CD14-positive monocyte (primary cell): ENCODE measurements at regions not wholly inside any gene's neighbourhood (a gene's known extent, or its start where the extent isn't known, plus 50 kb on each side); places are given as distances from the start of the nearest gene placed in this dataset.

Experiments used
- DNase-seq, 3 donors: peaks; one replicate each; pipeline ENCODE4 v3.0.0-alpha.2; 2011 to 2022
- H2AFZ ChIP-seq: 2 replicates; pipeline ENCODE4 v1.6.0; 2012; ENCODE audit warnings: mild to moderate bottlenecking, low read depth, low read length, inconsistent platforms; ENCODE audit not compliant: insufficient read depth, poor library complexity, severe bottlenecking
- H3K27ac ChIP-seq, 2 donors: 1 replicate in 1 of 2; 2 replicates in 1 of 2; pipeline ENCODE4 v1.5.1; 2012 to 2013; ENCODE audit warnings: low read length in 2 of 2, control low read depth in 1 of 2, inconsistent platforms in 1 of 2, low read depth in 1 of 2, mild to moderate bottlenecking in 1 of 2
- H3K27me3 ChIP-seq, 2 donors: one replicate each; pipeline versions ENCODE4 v1.6.0 to v1.6.1; 2011 to 2013; ENCODE audit warnings: low read length in 2 of 2; ENCODE audit not compliant: control insufficient read depth in 2 of 2, insufficient read depth in 2 of 2
- H3K36me3 ChIP-seq, 2 donors: replicated peaks in 1 of 2; 1 replicate in 1 of 2; 2 replicates in 1 of 2; pipeline versions ENCODE4 v1.5.1 to v1.6.1; 2012 to 2013; ENCODE audit warnings: low read length in 2 of 2, control low read depth in 1 of 2, inconsistent platforms in 1 of 2, mild to moderate bottlenecking in 1 of 2; ENCODE audit not compliant: insufficient read depth in 2 of 2, control insufficient read depth in 1 of 2
- H3K4me1 ChIP-seq, 2 donors: 1 replicate in 1 of 2; 2 replicates in 1 of 2; pipeline versions ENCODE4 v1.5.1 to v1.6.1; 2012 to 2013; ENCODE audit warnings: low read length in 2 of 2, control low read depth in 1 of 2, inconsistent platforms in 1 of 2, mild to moderate bottlenecking in 1 of 2, moderate library complexity in 1 of 2; ENCODE audit not compliant: insufficient read depth in 2 of 2, control insufficient read depth in 1 of 2
- H3K4me2 ChIP-seq: replicated peaks from 2 replicates; pipeline ENCODE3; 2012; ENCODE audit warnings: low read length, moderate library complexity, mild to moderate bottlenecking; ENCODE audit not compliant: poor library complexity, severe bottlenecking; ENCODE audit errors: extremely low read depth
- H3K4me3 ChIP-seq, 3 experiments: fragments of 200-600 bp in 1 of 3; sonication (generic) in 1 of 3; replicated peaks in 1 of 3; 1 replicate in 2 of 3; 2 replicates in 1 of 3; pipeline ENCODE4 v1.5.1; 2011 to 2013; ENCODE audit warnings: low read length in 3 of 3, mild to moderate bottlenecking in 3 of 3, control low read depth in 2 of 3, low read depth in 2 of 3, inconsistent platforms in 1 of 3, moderate library complexity in 1 of 3
- H3K79me2 ChIP-seq: 2 replicates; pipeline ENCODE4 v1.6.0; 2012; ENCODE audit warnings: mild to moderate bottlenecking, control low read depth, inconsistent platforms, low read length, moderate library complexity; ENCODE audit not compliant: insufficient read depth
- H3K9ac ChIP-seq: 2 replicates; pipeline ENCODE4 v1.6.0; 2017; ENCODE audit warnings: low read length, mild to moderate bottlenecking; ENCODE audit not compliant: insufficient read depth, poor library complexity, severe bottlenecking
- H3K9me3 ChIP-seq, 2 donors: replicated peaks in 1 of 2; 1 replicate in 1 of 2; 2 replicates in 1 of 2; pipeline versions ENCODE4 v1.5.1 to v1.6.1; 2012 to 2013; ENCODE audit warnings: low read length in 2 of 2, control low read depth in 1 of 2; ENCODE audit not compliant: control insufficient read depth in 1 of 2, insufficient read depth in 1 of 2
- H4K20me1 ChIP-seq: 2 replicates; pipeline ENCODE4 v1.6.0; 2012; ENCODE audit warnings: mild to moderate bottlenecking, low read length, control low read depth, moderate library complexity; ENCODE audit not compliant: insufficient read depth
- H3K27ac Mint-ChIP-seq, 7 donors: one replicate each; pipeline ENCODE4 v1.8.0; 2020; ENCODE audit warnings: mild to moderate bottlenecking in 7 of 7, mixed read lengths in 7 of 7, moderate library complexity in 6 of 7, inconsistent platforms in 2 of 7
- H3K27me3 Mint-ChIP-seq, 3 donors: one replicate each; pipeline ENCODE4 v1.8.0; 2021 to 2022; ENCODE audit warnings: low read depth in 3 of 3, mild to moderate bottlenecking in 3 of 3, mixed read lengths in 3 of 3, moderate library complexity in 3 of 3, inconsistent platforms in 1 of 3
- H3K36me3 Mint-ChIP-seq, 2 donors: one replicate each; pipeline ENCODE4 v1.8.0; 2020; ENCODE audit warnings: mixed read lengths in 2 of 2, inconsistent platforms in 1 of 2, mild to moderate bottlenecking in 1 of 2
- H3K4me1 Mint-ChIP-seq: one replicate; pipeline ENCODE4 v1.8.0; 2020; ENCODE audit warnings: mild to moderate bottlenecking, mixed read lengths
- H3K4me3 Mint-ChIP-seq, 2 donors: one replicate each; pipeline ENCODE4 v1.8.0; 2020; ENCODE audit warnings: mild to moderate bottlenecking in 2 of 2, mixed read lengths in 2 of 2, moderate library complexity in 1 of 2
- H3K9me3 Mint-ChIP-seq, 7 donors: one replicate each; pipeline ENCODE4 v1.8.0; 2020 to 2022; ENCODE audit warnings: mixed read lengths in 7 of 7, mild to moderate bottlenecking in 6 of 7, moderate library complexity in 6 of 7, inconsistent platforms in 2 of 7
- CTCF ChIP-seq: fragments of 200-600 bp; IDR thresholded peaks from one replicate; pipeline ENCODE4 v1.8.0; 2022; ENCODE audit warnings: antibody characterized with exemption, mild to moderate bottlenecking
- WGBS: methylation state at CpG from one replicate; pipeline ENCODE4 v1.1.5; 2013; ENCODE audit warnings: missing lambda C conversion rate; ENCODE audit not compliant: insufficient coverage; 5-methylcytosine and 5-hydroxymethylcytosine counted together
- intact Hi-C, 2 donors: fragments of 100-400 bp; cut with micrococcal nuclease; formaldehyde crosslinking; loops; one replicate each; pipeline versions ENCODE4 v1.15.0 to v1.15.1; 2023

- Mint-ChIP-seq H3K36me3 (no peaks in the 10 kb centered on the region), H3K4me1 (no peaks in the 10 kb centered on the region)
- no CpG with 5 or more reads among the region's 1 CpG for WGBS
Measured at GRCh38 chr4:160810424-160810823, 1353.4 kb downstream of the FSTL5 start.

GRCh38 chr4:160810941-160811340, 1352.9 kb downstream of the FSTL5 start:
- DNase-seq = no peak
- intact Hi-C loops = no loop called here
- Histone ChIP-seq H2AFZ (no peak overlapping the region), H3K36me3 (no peaks in the 10 kb centered on the region), H3K79me2 (no peaks in the 10 kb centered on the region), H3K9ac (no peak overlapping the region), H3K4me3 (no peak overlapping the region), H3K9me3 (no peaks in the 10 kb centered on the region), H3K27me3 (no peaks in the 10 kb centered on the region), H3K4me1 (no peaks in the 10 kb centered on the region), H3K4me2 (no peak overlapping the region), H4K20me1 (no peaks in the 10 kb centered on the region), H3K27ac (no peak overlapping the region)
- TF ChIP-seq CTCF = no peak
- H3K4me1 Mint-ChIP-seq = no peaks in the 10 kb centered on the region
- no peak overlapping the region for H3K27ac Mint-ChIP-seq
- no CpG with 5 or more reads among the region's 1 CpG for WGBS
- peaks cover 0 to 2% (median 0%) of the 10 kb centered on the region in 3 donors for H3K27me3 Mint-ChIP-seq
- H3K4me3 Mint-ChIP-seq = no peak overlapping the region
- H3K9me3 Mint-ChIP-seq = no peaks in the 10 kb centered on the region
- no peaks in the 10 kb centered on the region for H3K36me3 Mint-ChIP-seq

More at GRCh38 chr4:160810424-160810823, 1353.4 kb downstream of the FSTL5 start:
- Histone ChIP-seq H3K9me3 (no peaks in the 10 kb centered on the region), H3K27ac (no peak overlapping the region), H3K79me2 (no peaks in the 10 kb centered on the region), H3K4me3 (no peak overlapping the region), H3K4me1 (no peaks in the 10 kb centered on the region), H3K9ac (no peak overlapping the region), H4K20me1 (no peaks in the 10 kb centered on the region), H2AFZ (no peak overlapping the region), H3K36me3 (no peaks in the 10 kb centered on the region), H3K4me2 (no peak overlapping the region), H3K27me3 (no peaks in the 10 kb centered on the region)
- Mint-ChIP-seq H3K27me3 (peaks cover 0 to 2% (median 0%) of the 10 kb centered on the region in 3 donors), H3K9me3 (no peaks in the 10 kb centered on the region), H3K4me3 (no peak overlapping the region), H3K27ac (no peak overlapping the region)
- DNase-seq = no peak
- intact Hi-C loops = no loop called here
- TF ChIP-seq CTCF = no peak
